Coronary artery (tissue), 2 donors: ENCODE measurements at regions not wholly inside any gene's neighbourhood (a gene's known extent, or its start where the extent isn't known, plus 50 kb on each side); places are given as distances from the start of the nearest gene placed in this dataset.

ENCODE experiments used
- DNase-seq: peaks from one replicate; pipeline ENCODE4 v3.0.0-alpha.2; 2017; ENCODE audit warnings: low spot score
- H3K27ac ChIP-seq, 2 donors: fragments of 200-600 bp; sonication (generic); one replicate each; pipeline ENCODE4 v1.5.1; 2016 to 2019
- H3K4me3 ChIP-seq: fragments of 200-600 bp; sonication (generic); 2 replicates; pipeline ENCODE4 v1.5.1; 2016; ENCODE audit warnings: mild to moderate bottlenecking, moderate library complexity
- CTCF ChIP-seq: fragments of 200-600 bp; sonication (generic); IDR thresholded peaks from one replicate; pipeline ENCODE4 v1.5.1; 2019; ENCODE audit warnings: antibody characterized with exemption

- Histone ChIP-seq H3K4me3 (peak overlapping the region; percentile 45), H3K27ac (peak overlapping the region; percentile 30 to 39)
- no peak for DNase-seq
- TF ChIP-seq CTCF = no peak
Measured at GRCh38 chr13:47250146-47250545, 353.3 kb upstream of the HTR2A start.

GRCh38 chr13:47249266-47249665 is 352.4 kb upstream of the HTR2A start:
- no peak for TF ChIP-seq CTCF
- DNase-seq = no peak
- Histone ChIP-seq H3K4me3 (no peak overlapping the region), H3K27ac (no peak overlapping the region)

GRCh38 chr13:47241446-47241845 is 344.6 kb upstream of the HTR2A start:
- no peak for DNase-seq
- no peak overlapping the region for H3K4me3 ChIP-seq
- no peak for TF ChIP-seq CTCF
- H3K27ac ChIP-seq = no peak overlapping the region

DNA sequence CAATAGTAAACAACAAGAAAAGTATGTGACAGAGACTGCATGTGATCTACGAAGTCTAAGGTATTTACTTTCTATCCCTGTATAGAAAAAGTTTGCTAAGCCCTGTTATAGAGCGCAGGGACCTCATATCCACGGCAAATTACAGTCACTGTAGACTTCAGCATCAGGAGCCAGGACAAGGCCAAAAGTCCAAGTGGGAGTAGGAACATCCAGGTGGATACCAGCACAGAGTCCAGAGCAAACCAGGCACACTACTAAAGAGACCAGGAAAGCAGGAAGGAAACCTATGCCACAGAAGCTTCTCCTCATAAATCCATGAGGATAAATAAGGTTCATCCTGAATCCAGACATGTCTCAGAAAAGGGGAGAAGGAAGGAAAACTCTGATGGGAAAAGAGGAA is 342.2 kb upstream of the HTR2A start:
- no peak for TF ChIP-seq CTCF
- DNase-seq = no peak
- no peak overlapping the region for H3K4me3 ChIP-seq
- no peak overlapping the region for H3K27ac ChIP-seq

DNA sequence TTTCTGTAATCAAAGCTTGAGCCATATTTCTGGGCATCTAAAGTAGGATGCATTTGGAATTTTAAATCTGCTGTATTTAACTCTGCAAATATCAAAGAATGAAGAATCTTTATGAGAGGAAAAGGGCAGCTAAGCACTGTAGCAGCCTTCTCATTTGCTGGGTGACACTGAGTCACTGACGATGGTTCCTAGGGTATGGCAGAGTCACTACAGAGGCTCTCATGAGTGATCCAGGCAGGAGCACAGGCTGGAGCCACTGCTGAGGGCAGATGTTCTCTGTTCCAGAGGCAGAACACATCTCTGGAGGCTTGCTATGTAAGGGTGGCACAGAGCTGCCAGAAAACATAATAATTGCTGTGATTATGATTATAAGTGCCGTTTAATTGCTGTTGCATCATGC is 340.7 kb upstream of the HTR2A start:
- Histone ChIP-seq H3K4me3 (no peak overlapping the region), H3K27ac (no peak overlapping the region)
- no peak for TF ChIP-seq CTCF
- DNase-seq = no peak

- no peak overlapping the region for H3K4me3 ChIP-seq
- TF ChIP-seq CTCF = no peak
- no peak for DNase-seq
- H3K27ac ChIP-seq = peak overlapping the region; percentile 31 to 47
Measured at GRCh38 chr13:47233734-47234133, 336.9 kb upstream of the HTR2A start.

GRCh38 chr13:47232516-47232915 is 335.7 kb upstream of the HTR2A start:
- no peak for DNase-seq
- Histone ChIP-seq H3K27ac (no peak overlapping the region), H3K4me3 (no peak overlapping the region)
- TF ChIP-seq CTCF = no peak
